Calu3 (cell line): ENCODE measurements at regions not wholly inside any gene's neighbourhood (a gene's known extent, or its start where the extent isn't known, plus 50 kb on each side); places are given as distances from the start of the nearest gene placed in this dataset.

Experiments used
- BruUV-seq: library from RNA; stranded (reverse); fragments of 400-500 nt; replicated peaks from 2 replicates; lab custom pipeline; 2021; lab: Mats Ljungman, UMichigan
- CTCF ChIA-PET: fragments of 300-600 bp; sonication (Branson Sonifier 250); formaldehyde crosslinking; loops from one replicate; lab custom pipeline; 2022; ENCODE audit warnings: antibody characterized with exemption; lab: Charles Lee
- DNase-seq: peaks from one replicate; pipeline ENCODE4 v3.0.0; 2022
- H3K27ac Mint-ChIP-seq: one replicate; pipeline ENCODE4 v1.8.0; 2022; ENCODE audit warnings: mixed read lengths; ENCODE audit not compliant: unreplicated experiment
- H3K27me3 Mint-ChIP-seq: one replicate; pipeline ENCODE4 v1.8.0; 2022; ENCODE audit warnings: mixed read lengths; ENCODE audit not compliant: unreplicated experiment
- H3K36me3 Mint-ChIP-seq: one replicate; pipeline ENCODE4 v1.8.0; 2022; ENCODE audit warnings: mild to moderate bottlenecking, moderate library complexity, mixed read lengths; ENCODE audit not compliant: insufficient read depth, unreplicated experiment
- H3K4me1 Mint-ChIP-seq: one replicate; pipeline ENCODE4 v1.8.0; 2022; ENCODE audit warnings: mild to moderate bottlenecking, low read depth, mixed read lengths; ENCODE audit not compliant: unreplicated experiment
- H3K4me3 Mint-ChIP-seq: one replicate; pipeline ENCODE4 v1.8.0; 2022; ENCODE audit warnings: mild to moderate bottlenecking, low read depth, moderate library complexity, mixed read lengths; ENCODE audit not compliant: unreplicated experiment
- H3K9me3 Mint-ChIP-seq: one replicate; pipeline ENCODE4 v1.8.0; 2022; ENCODE audit warnings: low read depth, mixed read lengths; ENCODE audit not compliant: unreplicated experiment
- CTCF ChIP-seq: fragments of 200-600 bp; IDR thresholded peaks from one replicate; pipeline ENCODE4 v1.8.0; 2022; ENCODE audit warnings: antibody characterized with exemption; ENCODE audit not compliant: unreplicated experiment
- intact Hi-C: fragments of 100-400 bp; cut with micrococcal nuclease; formaldehyde crosslinking; loops from one replicate; pipeline ENCODE4 v1.10.0; 2022; ENCODE audit not compliant: unreplicated experiment

GRCh38 chr9:82108474-82108873, 119.9 kb downstream of the SPATA31D1 start:
- CTCF ChIA-PET: interaction anchor here (0.6 kb wide), 1 partner anchor 13 kb away, joined by 3 read pairs; no protein-coding TSS in a partner anchor
- intact Hi-C loops: no loop called here
- no peaks in the 10 kb centered on the region for H3K27me3 Mint-ChIP-seq
- no peak overlapping the region for H3K4me3 Mint-ChIP-seq
- H3K4me1 Mint-ChIP-seq: no peaks in the 10 kb centered on the region
- no peak for DNase-seq
- H3K27ac Mint-ChIP-seq: no peak overlapping the region
- BruUV-seq: no TSS peak
- no peaks in the 10 kb centered on the region for H3K36me3 Mint-ChIP-seq
- H3K9me3 Mint-ChIP-seq: peaks cover 3% of the 10 kb centered on the region
- no peak for TF ChIP-seq CTCF

- no peaks in the 10 kb centered on the region for H3K4me1 Mint-ChIP-seq
- no peak for TF ChIP-seq CTCF
- peaks cover 3% of the 10 kb centered on the region for H3K9me3 Mint-ChIP-seq
- CTCF ChIA-PET: no interaction called here
- BruUV-seq: no TSS peak
- H3K27ac Mint-ChIP-seq: no peak overlapping the region
- intact Hi-C loops: no loop called here
- no peak for DNase-seq
- H3K27me3 Mint-ChIP-seq: no peaks in the 10 kb centered on the region
- H3K4me3 Mint-ChIP-seq: no peak overlapping the region
- H3K36me3 Mint-ChIP-seq: no peaks in the 10 kb centered on the region
Measured at GRCh38 chr9:82108941-82109340, 120.4 kb downstream of the SPATA31D1 start.

- no TSS peak for BruUV-seq
- DNase-seq: no peak
- CTCF ChIA-PET: no interaction called here
- H3K4me3 Mint-ChIP-seq: no peak overlapping the region
- H3K27me3 Mint-ChIP-seq: no peaks in the 10 kb centered on the region
- no peaks in the 10 kb centered on the region for H3K36me3 Mint-ChIP-seq
- peaks cover 3% of the 10 kb centered on the region for H3K9me3 Mint-ChIP-seq
- intact Hi-C loops: no loop called here
- TF ChIP-seq CTCF: no peak
- no peaks in the 10 kb centered on the region for H3K4me1 Mint-ChIP-seq
- H3K27ac Mint-ChIP-seq: no peak overlapping the region
Measured at GRCh38 chr9:82109626-82110025, 121.1 kb downstream of the SPATA31D1 start.

GRCh38 chr9:82110881-82111280, 122.3 kb downstream of the SPATA31D1 start:
- Mint-ChIP-seq H3K4me1 (no peaks in the 10 kb centered on the region), H3K36me3 (no peaks in the 10 kb centered on the region), H3K9me3 (peaks cover 3% of the 10 kb centered on the region), H3K4me3 (no peak overlapping the region), H3K27me3 (no peaks in the 10 kb centered on the region), H3K27ac (no peak overlapping the region)
- CTCF ChIA-PET: no interaction called here
- no TSS peak for BruUV-seq
- no peak for DNase-seq
- no peak for TF ChIP-seq CTCF
- intact Hi-C loops: no loop called here
